ENCODE measurements at regions not wholly inside any gene's neighbourhood (a gene's known extent, or its start where the extent isn't known, plus 50 kb on each side); places are given as distances from the start of the nearest gene placed in this dataset.

DNA sequence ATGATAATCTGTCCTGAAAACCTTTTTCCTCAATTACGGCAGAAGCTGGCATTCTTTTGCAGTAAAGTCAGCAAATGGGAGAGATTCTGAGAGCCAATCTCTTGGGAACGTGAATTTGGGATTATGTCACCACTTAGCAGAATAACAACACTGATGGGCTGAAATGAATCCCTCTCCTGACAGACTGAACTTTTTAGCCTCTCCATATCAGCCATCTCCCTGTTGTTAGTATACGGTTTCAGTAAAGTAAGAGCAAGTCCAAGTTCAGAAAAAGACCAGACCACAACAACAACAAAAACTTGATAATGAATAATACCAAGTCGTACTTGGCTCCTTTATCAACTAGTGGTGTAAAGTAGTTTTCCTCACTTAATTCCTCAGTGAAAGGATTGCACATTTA is 1048.8 kb downstream of the GATA3 start:
- H3K9ac ChIP-seq (ENCODE audit: low read depth in 1 of 2, low read length in 2 of 2), result no peak overlapping the region
- H3K9me3 ChIP-seq (ENCODE audit: control insufficient read depth in 4 of 4, low read length in 3 of 4), result no peaks in the 10 kb centered on the region
- H3K4me3 ChIP-seq (ENCODE audit: low read depth in 1 of 3, low read length in 3 of 3), result no peak overlapping the region
- no peaks in the 10 kb centered on the region for H3K27me3 ChIP-seq (ENCODE audit: control insufficient read depth in 4 of 4, insufficient read depth in 4 of 4, low read length in 3 of 4)
- DNase-seq (ENCODE audit: low spot score), result no peak
- no peaks in the 10 kb centered on the region for H3K36me3 ChIP-seq (ENCODE audit: control insufficient read depth in 4 of 4, insufficient read depth in 3 of 4, low read depth in 1 of 4, low read length in 3 of 4)
- 58% methylated on average over 4 of the region's 4 CpGs for WGBS
- no peak for TF ChIP-seq NR2F2 (IDR thresholded peaks at IDR 0.05)
- TF ChIP-seq GABPA (IDR thresholded peaks at IDR 0.05 in 1 of 2, conservative IDR thresholded peaks at IDR 0.05 in 1 of 2), result no peak
- no peak for TF ChIP-seq FOXA2 (IDR thresholded peaks at IDR 0.05)
- TF ChIP-seq MAX (IDR thresholded peaks at IDR 0.05), result no peak
- no peak for TF ChIP-seq RXRA (IDR thresholded peaks at IDR 0.05)
- TF ChIP-seq EGR1 (IDR thresholded peaks at IDR 0.05; ENCODE audit: low read depth in 2 of 2), result no peak
- TF ChIP-seq HNF4G (IDR thresholded peaks at IDR 0.05), result no peak
- H3K4me1 ChIP-seq (ENCODE audit: control insufficient read depth in 4 of 4, insufficient read depth in 4 of 4, low read length in 3 of 4), result no peaks in the 10 kb centered on the region
- no peak overlapping the region for H3K27ac ChIP-seq (ENCODE audit: low read depth in 1 of 2, low read length in 2 of 2)

DNA sequence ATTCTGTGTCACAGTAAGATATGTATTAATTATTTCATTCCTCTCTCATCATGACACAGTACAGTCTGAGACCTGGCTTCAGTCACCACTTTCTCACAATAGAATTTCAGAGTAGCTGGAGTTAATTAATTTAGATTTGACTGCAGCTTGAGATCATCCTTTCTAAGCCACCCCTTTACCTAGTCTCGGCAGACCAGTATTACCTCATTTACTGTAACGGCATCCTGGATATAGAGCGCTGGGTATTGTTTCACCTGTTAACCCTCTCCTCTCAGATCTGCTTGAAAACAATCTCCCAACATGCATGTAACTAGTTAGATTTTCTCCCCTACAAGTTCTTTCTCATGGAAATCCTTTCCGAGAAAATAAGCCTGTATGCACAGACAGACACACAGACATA is 1057.5 kb downstream of the GATA3 start:
- Histone ChIP-seq H3K9me3 (ENCODE audit: control insufficient read depth in 4 of 4, low read length in 3 of 4) (no peaks in the 10 kb centered on the region), H3K4me1 (ENCODE audit: control insufficient read depth in 4 of 4, insufficient read depth in 4 of 4, low read length in 3 of 4) (no peaks in the 10 kb centered on the region), H3K4me3 (ENCODE audit: low read depth in 1 of 3, low read length in 3 of 3) (no peak overlapping the region), H3K27ac (ENCODE audit: low read depth in 1 of 2, low read length in 2 of 2) (no peak overlapping the region), H3K9ac (ENCODE audit: low read depth in 1 of 2, low read length in 2 of 2) (no peak overlapping the region), H3K36me3 (ENCODE audit: control insufficient read depth in 4 of 4, insufficient read depth in 3 of 4, low read depth in 1 of 4, low read length in 3 of 4) (no peaks in the 10 kb centered on the region), H3K27me3 (ENCODE audit: control insufficient read depth in 4 of 4, insufficient read depth in 4 of 4, low read length in 3 of 4) (no peaks in the 10 kb centered on the region)
- 27% methylated on average over 4 of the region's 4 CpGs for WGBS
- no peak for DNase-seq (ENCODE audit: low spot score)
- no peak for TF ChIP-seq TAF1 (conservative IDR thresholded peaks at IDR 0.05)
- no peak for TF ChIP-seq NR2F2 (IDR thresholded peaks at IDR 0.05)
- no peak for TF ChIP-seq YY1 (IDR thresholded peaks at IDR 0.05)
- TF ChIP-seq, protein P1, sequence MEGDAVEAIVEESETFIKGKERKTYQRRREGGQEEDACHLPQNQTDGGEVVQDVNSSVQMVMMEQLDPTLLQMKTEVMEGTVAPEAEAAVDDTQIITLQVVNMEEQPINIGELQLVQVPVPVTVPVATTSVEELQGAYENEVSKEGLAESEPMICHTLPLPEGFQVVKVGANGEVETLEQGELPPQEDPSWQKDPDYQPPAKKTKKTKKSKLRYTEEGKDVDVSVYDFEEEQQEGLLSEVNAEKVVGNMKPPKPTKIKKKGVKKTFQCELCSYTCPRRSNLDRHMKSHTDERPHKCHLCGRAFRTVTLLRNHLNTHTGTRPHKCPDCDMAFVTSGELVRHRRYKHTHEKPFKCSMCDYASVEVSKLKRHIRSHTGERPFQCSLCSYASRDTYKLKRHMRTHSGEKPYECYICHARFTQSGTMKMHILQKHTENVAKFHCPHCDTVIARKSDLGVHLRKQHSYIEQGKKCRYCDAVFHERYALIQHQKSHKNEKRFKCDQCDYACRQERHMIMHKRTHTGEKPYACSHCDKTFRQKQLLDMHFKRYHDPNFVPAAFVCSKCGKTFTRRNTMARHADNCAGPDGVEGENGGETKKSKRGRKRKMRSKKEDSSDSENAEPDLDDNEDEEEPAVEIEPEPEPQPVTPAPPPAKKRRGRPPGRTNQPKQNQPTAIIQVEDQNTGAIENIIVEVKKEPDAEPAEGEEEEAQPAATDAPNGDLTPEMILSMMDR (IDR thresholded peaks at IDR 0.05; ENCODE audit: low read depth, low read length, missing input control), result no peak
- no peak for TF ChIP-seq SP1 (IDR thresholded peaks at IDR 0.05)
- TF ChIP-seq ZBTB33 (IDR thresholded peaks at IDR 0.05), result no peak
- TF ChIP-seq RXRA (IDR thresholded peaks at IDR 0.05), result no peak
- TF ChIP-seq, protein P2, sequence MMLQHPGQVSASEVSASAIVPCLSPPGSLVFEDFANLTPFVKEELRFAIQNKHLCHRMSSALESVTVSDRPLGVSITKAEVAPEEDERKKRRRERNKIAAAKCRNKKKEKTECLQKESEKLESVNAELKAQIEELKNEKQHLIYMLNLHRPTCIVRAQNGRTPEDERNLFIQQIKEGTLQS (IDR thresholded peaks at IDR 0.05), result no peak
- TF ChIP-seq MAX (IDR thresholded peaks at IDR 0.05), result no peak
- TF ChIP-seq HNF4A (conservative IDR thresholded peaks at IDR 0.05), result no peak
- TF ChIP-seq FOXA2 (IDR thresholded peaks at IDR 0.05), result no peak
- no peak for TF ChIP-seq GABPA (IDR thresholded peaks at IDR 0.05 in 1 of 2, conservative IDR thresholded peaks at IDR 0.05 in 1 of 2)
- TF ChIP-seq HNF4G (IDR thresholded peaks at IDR 0.05), result no peak
- TF ChIP-seq RAD21 (IDR thresholded peaks at IDR 0.05), result no peak
